K562 (cell line): ENCODE measurements at regions not wholly inside any gene's neighbourhood (a gene's known extent, or its start where the extent isn't known, plus 50 kb on each side); places are given as distances from the start of the nearest gene placed in this dataset.

Source experiments
- ATAC-seq: fragments of 200-7000 bp; cut with Tn5 transposase; 3 replicates; pipeline ENCODE4 v1.9.1; 2020; ENCODE audit warnings: moderate library complexity
- BruUV-seq: library from RNA; stranded (reverse); fragments of 400-500 nt; replicated peaks from 2 replicates; lab custom pipeline; 2021; lab: Mats Ljungman, UMichigan
- CTCF ChIA-PET: fragments of 300-600 bp; formaldehyde crosslinking; extraction: SDS; loops from one replicate; lab custom pipeline; 2021; ENCODE audit warnings: low intra/inter-chr PET ratio; lab: Yijun Ruan, JAX
- POLR2A ChIA-PET: fragments of 300-600, 350-650 bp; sonication (Branson Sonifier 250); formaldehyde crosslinking; extraction: SDS; loops from one replicate; lab custom pipeline; 2021; ENCODE audit warnings: antibody characterized with exemption, inconsistent platforms; lab: Yijun Ruan, JAX
- DNase-seq, 4 experiments: peaks; one replicate each; pipeline versions ENCODE4 v3.0.0 to v3.0.0-alpha.2; 2011 to 2018; ENCODE audit warnings: low spot score in 3 of 4, mixed read lengths in 3 of 4; ENCODE audit errors: extremely low read depth in 1 of 4
- FAIRE-seq: peaks from 2 replicates; lab custom pipeline; 2011; peaks lifted over from hg19 to GRCh38; lab: Jason Lieb, UNC
- H2AFZ ChIP-seq: 2 replicates; pipeline ENCODE4 v1.6.0; 2011; ENCODE audit warnings: low read depth, low read length, control low read depth, inconsistent platforms
- H3K27ac ChIP-seq: fragments of 200-600 bp; 3 replicates; pipeline ENCODE4 v1.8.0; 2011; ENCODE audit warnings: low read depth, mild to moderate bottlenecking, control low read depth, inconsistent platforms, low read length, moderate library complexity, mixed read lengths; ENCODE audit errors: extremely low read depth
- H3K27me3 ChIP-seq, 2 experiments: fragments of 300-600 bp in 1 of 2; 2 replicates in 1 of 2; 3 replicates in 1 of 2; pipeline versions ENCODE4 v1.6.0 to v1.8.0; 2011; ENCODE audit warnings: inconsistent platforms in 2 of 2, low read length in 2 of 2, mild to moderate bottlenecking in 1 of 2, mixed read lengths in 1 of 2, moderate library complexity in 1 of 2; ENCODE audit not compliant: control insufficient read depth in 2 of 2, insufficient read depth in 2 of 2
- H3K36me3 ChIP-seq: fragments of 300-600 bp; 3 replicates; pipeline ENCODE4 v1.8.0; 2011; ENCODE audit warnings: mild to moderate bottlenecking, low read length, inconsistent platforms; ENCODE audit not compliant: control insufficient read depth, insufficient read depth
- H3K4me1 ChIP-seq, 2 experiments: fragments of 200-600 bp in 1 of 2; replicated peaks in 1 of 2; 2 replicates in 1 of 2; 3 replicates in 1 of 2; pipeline versions ENCODE4 v1.5.1 to v1.8.0; 2011; ENCODE audit warnings: inconsistent platforms in 2 of 2, low read length in 2 of 2, mild to moderate bottlenecking in 1 of 2, mixed read lengths in 1 of 2, moderate library complexity in 1 of 2; ENCODE audit not compliant: control insufficient read depth in 2 of 2, insufficient read depth in 2 of 2
- H3K4me2 ChIP-seq: 2 replicates; pipeline ENCODE4 v1.6.1; 2011; ENCODE audit warnings: low read length, control low read depth, inconsistent platforms, mixed read lengths; ENCODE audit not compliant: insufficient read depth
- H3K4me3 ChIP-seq: fragments of 200-600 bp; sonication (generic), shearing (Covaris generic); 2 replicates; pipeline ENCODE4 v1.5.1; 2016; ENCODE audit warnings: control low read depth, inconsistent platforms
- H3K79me2 ChIP-seq: fragments of 200-600 bp; 3 replicates; pipeline ENCODE4 v1.8.0; 2011; ENCODE audit warnings: low read length, inconsistent platforms; ENCODE audit not compliant: control insufficient read depth, insufficient read depth
- H3K9ac ChIP-seq, 2 experiments: 2 replicates each; pipeline versions ENCODE4 v1.6.0 to v1.6.1; 2011; ENCODE audit warnings: low read depth in 2 of 2, low read length in 2 of 2, control low read depth in 1 of 2, inconsistent platforms in 1 of 2, mild to moderate bottlenecking in 1 of 2, mixed read lengths in 1 of 2; ENCODE audit not compliant: insufficient read depth in 1 of 2
- H3K9me1 ChIP-seq: one replicate; pipeline ENCODE4 v1.6.0; 2011; ENCODE audit warnings: inconsistent platforms, mild to moderate bottlenecking, low read length, moderate library complexity; ENCODE audit not compliant: control insufficient read depth, insufficient read depth
- H3K9me3 ChIP-seq: replicated peaks from 2 replicates; pipeline ENCODE4 v1.5.1; 2011; ENCODE audit warnings: low read depth, low read length, inconsistent platforms; ENCODE audit not compliant: control insufficient read depth, insufficient read depth
- H4K20me1 ChIP-seq: replicated peaks from 2 replicates; pipeline ENCODE4 v1.6.1; 2011; ENCODE audit warnings: low read length, inconsistent platforms, mixed read lengths; ENCODE audit not compliant: control insufficient read depth, insufficient read depth
- ATF7 ChIP-seq: fragments of 450-650 bp; IDR thresholded peaks from 2 replicates; pipeline ENCODE4 v1.7.1; 2014; ENCODE audit warnings: mild to moderate bottlenecking, moderate library complexity
- ELF1 ChIP-seq: fragments of 200-800 bp; sonication (Bioruptor generic); IDR thresholded peaks from 2 replicates; pipeline ENCODE4 v1.6.1; 2016; ENCODE audit warnings: missing genetic modification characterization, missing compliant biosample characterization
- KLF16 ChIP-seq: IDR thresholded peaks from 2 replicates; pipeline ENCODE4 v1.6.1; 2016; ENCODE audit warnings: antibody characterized with exemption
- LARP7 ChIP-seq: fragments of 450-650 bp; IDR thresholded peaks from 2 replicates; pipeline ENCODE4 v1.6.1; 2016
- NFRKB ChIP-seq: fragments of 450-650 bp; IDR thresholded peaks from 2 replicates; pipeline ENCODE4 v1.6.1; 2016; ENCODE audit warnings: low read depth
- RBM22 ChIP-seq: fragments of 200-400 bp; formaldehyde crosslinking; IDR thresholded peaks from 2 replicates; pipeline ENCODE4 v1.6.1; 2018; ENCODE audit warnings: low read length, low read depth; ENCODE audit not compliant: poor library complexity, severe bottlenecking
- SMAD4 ChIP-seq: fragments of 250-450 bp; sonication (Bioruptor Pico); conservative IDR thresholded peaks from 2 replicates; pipeline ENCODE4 v1.8.0; 2021; ENCODE audit warnings: inconsistent platforms, mild to moderate bottlenecking, moderate library complexity
- SP2 ChIP-seq: IDR thresholded peaks from 2 replicates; pipeline ENCODE4 v1.6.1; 2011; ENCODE audit warnings: mild to moderate bottlenecking, low read depth, low read length, moderate library complexity; ENCODE audit not compliant: poor library complexity, severe bottlenecking; ENCODE audit errors: extremely low read depth
- ZNF146 ChIP-seq: IDR thresholded peaks from one replicate; pipeline ENCODE4 v1.6.1; 2018; ENCODE audit warnings: missing compliant biosample characterization; ENCODE audit not compliant: unreplicated experiment
- whole genome bisulfite sequencing: fragments of 100-300 bp; shearing (Covaris generic); methylation state at CpG from one replicate; pipeline ENCODE4 v1.1.6; 2016; ENCODE audit warnings: low coverage, mixed read lengths; ENCODE audit not compliant: insufficient coverage; ENCODE audit errors: missing lambda C conversion rate; 5-methylcytosine and 5-hydroxymethylcytosine counted together
- in situ Hi-C: fragments of 300-500 bp; cut with MboI; formaldehyde crosslinking; loops from 4 replicates; pipeline ENCODE4 v1.15.0; 2018; ENCODE audit warnings: inconsistent platforms, mixed read lengths
- intact Hi-C: fragments of 100-400 bp; cut with micrococcal nuclease; formaldehyde crosslinking; loops from 2 replicates; pipeline ENCODE4 v1.14.2; 2022
- TF ChIP-seq, protein P1 (sequence below), 2 experiments: fragments of 450-650 bp in 1 of 2; sonication (generic) in 1 of 2; formaldehyde crosslinking; conservative IDR thresholded peaks; 2 replicates each; pipeline versions ENCODE4 v1.4.0 to v1.8.1; 2020 to 2022; ENCODE audit warnings: mild to moderate bottlenecking in 1 of 2, missing genetic modification reagents in 1 of 2
- TF ChIP-seq, protein P2 (sequence below): fragments of 200-800 bp; sonication (Bioruptor generic); IDR thresholded peaks from 2 replicates; pipeline ENCODE4 v1.6.1; 2017; ENCODE audit warnings: missing genetic modification characterization, missing compliant biosample characterization
- TF ChIP-seq, protein P3 (sequence below), 2 experiments: fragments of 450-650 bp; IDR thresholded peaks; 2 replicates each; pipeline ENCODE4 v1.6.1; 2018; ENCODE audit warnings: mild to moderate bottlenecking in 2 of 2, low read depth in 1 of 2; ENCODE audit not compliant: partially characterized antibody in 2 of 2
- TF ChIP-seq, protein P4 (sequence below): sonication (generic); formaldehyde crosslinking; IDR thresholded peaks from 2 replicates; pipeline ENCODE4 v1.8.0; 2022; ENCODE audit warnings: missing genetic modification reagents, mild to moderate bottlenecking, moderate library complexity, borderline replicate concordance
- TF ChIP-seq, protein P5 (sequence below): fragments of 450-650 bp; IDR thresholded peaks from 2 replicates; pipeline ENCODE4 v1.6.1; 2016

DNA sequence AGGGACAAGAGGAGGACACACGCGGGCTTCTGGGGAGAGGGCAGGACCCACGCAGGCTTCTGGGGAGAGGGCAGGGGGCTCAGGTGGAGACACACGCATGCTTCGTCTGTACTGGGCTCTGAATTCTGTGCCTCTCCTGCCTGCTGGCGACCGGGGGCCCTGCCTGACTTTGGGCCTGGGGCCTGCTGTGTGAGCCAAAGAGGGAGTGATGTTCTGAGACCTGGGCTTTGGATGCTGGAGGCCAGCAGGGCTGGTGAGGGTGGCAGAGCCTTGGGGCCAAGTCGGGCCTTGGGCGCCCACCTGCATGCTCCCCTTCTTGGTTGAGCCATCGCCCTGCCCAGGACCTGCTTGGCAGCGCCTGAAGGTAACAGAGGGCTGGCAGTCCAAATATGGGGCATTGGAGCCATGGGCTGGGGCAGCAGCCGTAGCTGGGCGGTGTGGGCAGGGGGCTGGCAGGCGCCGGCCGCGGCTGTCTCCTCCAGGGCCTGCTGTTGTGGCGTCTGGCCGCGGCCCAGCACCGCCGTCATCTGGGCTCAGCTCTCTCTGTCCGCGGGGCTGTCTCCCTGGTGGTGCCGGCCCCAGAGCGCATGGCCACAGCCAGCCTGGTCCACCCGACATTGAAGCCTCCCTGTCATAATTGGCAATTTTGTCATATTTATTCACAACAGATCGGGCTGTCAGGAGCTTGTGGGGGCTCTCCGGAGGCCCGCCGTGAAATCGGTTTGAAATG, 78.9 kb downstream of the UNCX start:
- Histone ChIP-seq H4K20me1 (no peaks in the 10 kb centered on the region), H3K4me3 (no peak overlapping the region), H3K9ac (no peak overlapping the region; a peak in 1 of 4 replicates), H3K27ac (no peak overlapping the region), H3K27me3 (peaks cover 13 to 58% of the 10 kb centered on the region in 2 experiments; a peak in 4 of 5 replicates), H3K4me1 (peaks cover 0 to 3% of the 10 kb centered on the region in 2 experiments; a peak in 1 of 5 replicates), H3K9me1 (no peaks in the 10 kb centered on the region), H3K9me3 (no peaks in the 10 kb centered on the region), H3K4me2 (no peak overlapping the region), H3K79me2 (no peaks in the 10 kb centered on the region), H3K36me3 (no peaks in the 10 kb centered on the region), H2AFZ (no peak overlapping the region)
- ATAC-seq: no peak
- 2% methylated on average over 30 of the region's 32 CpGs for WGBS
- no peak for FAIRE-seq
- in situ Hi-C loops (no loop called here), intact Hi-C loops (no loop called here)
- CTCF ChIA-PET: no interaction called here
- POLR2A ChIA-PET: interaction anchor here (0.8 kb wide), 1 partner anchor 10 kb away, joined by 3 read pairs; no protein-coding TSS in a partner anchor
- DNase-seq: no peak
- BruUV-seq: no TSS peak
- TF ChIP-seq, protein P1, sequence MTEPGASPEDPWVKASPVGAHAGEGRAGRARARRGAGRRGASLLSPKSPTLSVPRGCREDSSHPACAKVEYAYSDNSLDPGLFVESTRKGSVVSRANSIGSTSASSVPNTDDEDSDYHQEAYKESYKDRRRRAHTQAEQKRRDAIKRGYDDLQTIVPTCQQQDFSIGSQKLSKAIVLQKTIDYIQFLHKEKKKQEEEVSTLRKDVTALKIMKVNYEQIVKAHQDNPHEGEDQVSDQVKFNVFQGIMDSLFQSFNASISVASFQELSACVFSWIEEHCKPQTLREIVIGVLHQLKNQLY (CRISPR knock-in tag; conservative IDR thresholded peaks at IDR 0.05): no peak
- TF ChIP-seq KLF16 (no peak), NFRKB (no peak), RBM22 (no peak), LARP7 (no peak), SP2 (no peak), ELF1 (tag) (no peak), SMAD4 (CRISPR knock-in tag) (no peak), ATF7 (no peak), ZNF146 (no peak)
- TF ChIP-seq, protein P2, sequence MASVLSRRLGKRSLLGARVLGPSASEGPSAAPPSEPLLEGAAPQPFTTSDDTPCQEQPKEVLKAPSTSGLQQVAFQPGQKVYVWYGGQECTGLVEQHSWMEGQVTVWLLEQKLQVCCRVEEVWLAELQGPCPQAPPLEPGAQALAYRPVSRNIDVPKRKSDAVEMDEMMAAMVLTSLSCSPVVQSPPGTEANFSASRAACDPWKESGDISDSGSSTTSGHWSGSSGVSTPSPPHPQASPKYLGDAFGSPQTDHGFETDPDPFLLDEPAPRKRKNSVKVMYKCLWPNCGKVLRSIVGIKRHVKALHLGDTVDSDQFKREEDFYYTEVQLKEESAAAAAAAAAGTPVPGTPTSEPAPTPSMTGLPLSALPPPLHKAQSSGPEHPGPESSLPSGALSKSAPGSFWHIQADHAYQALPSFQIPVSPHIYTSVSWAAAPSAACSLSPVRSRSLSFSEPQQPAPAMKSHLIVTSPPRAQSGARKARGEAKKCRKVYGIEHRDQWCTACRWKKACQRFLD: no peak
- TF ChIP-seq, protein P3, sequence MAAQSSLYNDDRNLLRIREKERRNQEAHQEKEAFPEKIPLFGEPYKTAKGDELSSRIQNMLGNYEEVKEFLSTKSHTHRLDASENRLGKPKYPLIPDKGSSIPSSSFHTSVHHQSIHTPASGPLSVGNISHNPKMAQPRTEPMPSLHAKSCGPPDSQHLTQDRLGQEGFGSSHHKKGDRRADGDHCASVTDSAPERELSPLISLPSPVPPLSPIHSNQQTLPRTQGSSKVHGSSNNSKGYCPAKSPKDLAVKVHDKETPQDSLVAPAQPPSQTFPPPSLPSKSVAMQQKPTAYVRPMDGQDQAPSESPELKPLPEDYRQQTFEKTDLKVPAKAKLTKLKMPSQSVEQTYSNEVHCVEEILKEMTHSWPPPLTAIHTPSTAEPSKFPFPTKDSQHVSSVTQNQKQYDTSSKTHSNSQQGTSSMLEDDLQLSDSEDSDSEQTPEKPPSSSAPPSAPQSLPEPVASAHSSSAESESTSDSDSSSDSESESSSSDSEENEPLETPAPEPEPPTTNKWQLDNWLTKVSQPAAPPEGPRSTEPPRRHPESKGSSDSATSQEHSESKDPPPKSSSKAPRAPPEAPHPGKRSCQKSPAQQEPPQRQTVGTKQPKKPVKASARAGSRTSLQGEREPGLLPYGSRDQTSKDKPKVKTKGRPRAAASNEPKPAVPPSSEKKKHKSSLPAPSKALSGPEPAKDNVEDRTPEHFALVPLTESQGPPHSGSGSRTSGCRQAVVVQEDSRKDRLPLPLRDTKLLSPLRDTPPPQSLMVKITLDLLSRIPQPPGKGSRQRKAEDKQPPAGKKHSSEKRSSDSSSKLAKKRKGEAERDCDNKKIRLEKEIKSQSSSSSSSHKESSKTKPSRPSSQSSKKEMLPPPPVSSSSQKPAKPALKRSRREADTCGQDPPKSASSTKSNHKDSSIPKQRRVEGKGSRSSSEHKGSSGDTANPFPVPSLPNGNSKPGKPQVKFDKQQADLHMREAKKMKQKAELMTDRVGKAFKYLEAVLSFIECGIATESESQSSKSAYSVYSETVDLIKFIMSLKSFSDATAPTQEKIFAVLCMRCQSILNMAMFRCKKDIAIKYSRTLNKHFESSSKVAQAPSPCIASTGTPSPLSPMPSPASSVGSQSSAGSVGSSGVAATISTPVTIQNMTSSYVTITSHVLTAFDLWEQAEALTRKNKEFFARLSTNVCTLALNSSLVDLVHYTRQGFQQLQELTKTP (IDR thresholded peaks at IDR 0.05; ENCODE audit: low read depth in 1 of 2, partially characterized antibody in 2 of 2): no peak
- TF ChIP-seq, protein P4, sequence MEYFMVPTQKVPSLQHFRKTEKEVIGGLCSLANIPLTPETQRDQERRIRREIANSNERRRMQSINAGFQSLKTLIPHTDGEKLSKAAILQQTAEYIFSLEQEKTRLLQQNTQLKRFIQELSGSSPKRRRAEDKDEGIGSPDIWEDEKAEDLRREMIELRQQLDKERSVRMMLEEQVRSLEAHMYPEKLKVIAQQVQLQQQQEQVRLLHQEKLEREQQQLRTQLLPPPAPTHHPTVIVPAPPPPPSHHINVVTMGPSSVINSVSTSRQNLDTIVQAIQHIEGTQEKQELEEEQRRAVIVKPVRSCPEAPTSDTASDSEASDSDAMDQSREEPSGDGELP: no peak
- TF ChIP-seq, protein P5, sequence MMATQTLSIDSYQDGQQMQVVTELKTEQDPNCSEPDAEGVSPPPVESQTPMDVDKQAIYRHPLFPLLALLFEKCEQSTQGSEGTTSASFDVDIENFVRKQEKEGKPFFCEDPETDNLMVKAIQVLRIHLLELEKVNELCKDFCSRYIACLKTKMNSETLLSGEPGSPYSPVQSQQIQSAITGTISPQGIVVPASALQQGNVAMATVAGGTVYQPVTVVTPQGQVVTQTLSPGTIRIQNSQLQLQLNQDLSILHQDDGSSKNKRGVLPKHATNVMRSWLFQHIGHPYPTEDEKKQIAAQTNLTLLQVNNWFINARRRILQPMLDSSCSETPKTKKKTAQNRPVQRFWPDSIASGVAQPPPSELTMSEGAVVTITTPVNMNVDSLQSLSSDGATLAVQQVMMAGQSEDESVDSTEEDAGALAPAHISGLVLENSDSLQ: no peak
